ENCODE measurements at regions not wholly inside any gene's neighbourhood (a gene's known extent, or its start where the extent isn't known, plus 50 kb on each side); places are given as distances from the start of the nearest gene placed in this dataset.

DNA sequence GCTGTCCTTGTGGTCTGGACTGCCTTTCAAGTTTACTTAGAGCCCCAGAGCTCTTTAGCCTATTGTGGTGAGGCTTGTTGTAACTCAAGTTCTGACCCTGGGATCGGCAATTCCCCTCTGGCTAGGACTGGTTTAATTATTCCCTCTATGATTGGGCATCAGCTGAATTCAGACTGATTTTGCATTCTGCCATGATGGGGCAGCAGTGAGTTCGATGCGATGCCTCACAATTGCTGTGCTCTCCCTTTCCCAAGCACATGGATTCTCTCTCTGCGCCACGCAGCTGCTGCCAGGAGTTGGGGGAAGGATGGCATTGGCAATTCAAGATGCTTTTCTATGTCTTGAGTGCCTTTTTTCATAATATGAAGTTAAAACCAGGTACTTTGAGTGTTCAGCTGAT is 327.8 kb upstream of the CXorf51B start:
- TF ChIP-seq, protein P1, sequence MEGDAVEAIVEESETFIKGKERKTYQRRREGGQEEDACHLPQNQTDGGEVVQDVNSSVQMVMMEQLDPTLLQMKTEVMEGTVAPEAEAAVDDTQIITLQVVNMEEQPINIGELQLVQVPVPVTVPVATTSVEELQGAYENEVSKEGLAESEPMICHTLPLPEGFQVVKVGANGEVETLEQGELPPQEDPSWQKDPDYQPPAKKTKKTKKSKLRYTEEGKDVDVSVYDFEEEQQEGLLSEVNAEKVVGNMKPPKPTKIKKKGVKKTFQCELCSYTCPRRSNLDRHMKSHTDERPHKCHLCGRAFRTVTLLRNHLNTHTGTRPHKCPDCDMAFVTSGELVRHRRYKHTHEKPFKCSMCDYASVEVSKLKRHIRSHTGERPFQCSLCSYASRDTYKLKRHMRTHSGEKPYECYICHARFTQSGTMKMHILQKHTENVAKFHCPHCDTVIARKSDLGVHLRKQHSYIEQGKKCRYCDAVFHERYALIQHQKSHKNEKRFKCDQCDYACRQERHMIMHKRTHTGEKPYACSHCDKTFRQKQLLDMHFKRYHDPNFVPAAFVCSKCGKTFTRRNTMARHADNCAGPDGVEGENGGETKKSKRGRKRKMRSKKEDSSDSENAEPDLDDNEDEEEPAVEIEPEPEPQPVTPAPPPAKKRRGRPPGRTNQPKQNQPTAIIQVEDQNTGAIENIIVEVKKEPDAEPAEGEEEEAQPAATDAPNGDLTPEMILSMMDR (IDR thresholded peaks at IDR 0.05) = no peak
- TF ChIP-seq ZNF263 (CRISPR knock-in tag; IDR thresholded peaks at IDR 0.05; ENCODE audit: low read depth) = no peak
- no peak for TF ChIP-seq NFYB (CRISPR knock-in tag; conservative IDR thresholded peaks at IDR 0.05; ENCODE audit: low read depth)
- TF ChIP-seq, protein P2, sequence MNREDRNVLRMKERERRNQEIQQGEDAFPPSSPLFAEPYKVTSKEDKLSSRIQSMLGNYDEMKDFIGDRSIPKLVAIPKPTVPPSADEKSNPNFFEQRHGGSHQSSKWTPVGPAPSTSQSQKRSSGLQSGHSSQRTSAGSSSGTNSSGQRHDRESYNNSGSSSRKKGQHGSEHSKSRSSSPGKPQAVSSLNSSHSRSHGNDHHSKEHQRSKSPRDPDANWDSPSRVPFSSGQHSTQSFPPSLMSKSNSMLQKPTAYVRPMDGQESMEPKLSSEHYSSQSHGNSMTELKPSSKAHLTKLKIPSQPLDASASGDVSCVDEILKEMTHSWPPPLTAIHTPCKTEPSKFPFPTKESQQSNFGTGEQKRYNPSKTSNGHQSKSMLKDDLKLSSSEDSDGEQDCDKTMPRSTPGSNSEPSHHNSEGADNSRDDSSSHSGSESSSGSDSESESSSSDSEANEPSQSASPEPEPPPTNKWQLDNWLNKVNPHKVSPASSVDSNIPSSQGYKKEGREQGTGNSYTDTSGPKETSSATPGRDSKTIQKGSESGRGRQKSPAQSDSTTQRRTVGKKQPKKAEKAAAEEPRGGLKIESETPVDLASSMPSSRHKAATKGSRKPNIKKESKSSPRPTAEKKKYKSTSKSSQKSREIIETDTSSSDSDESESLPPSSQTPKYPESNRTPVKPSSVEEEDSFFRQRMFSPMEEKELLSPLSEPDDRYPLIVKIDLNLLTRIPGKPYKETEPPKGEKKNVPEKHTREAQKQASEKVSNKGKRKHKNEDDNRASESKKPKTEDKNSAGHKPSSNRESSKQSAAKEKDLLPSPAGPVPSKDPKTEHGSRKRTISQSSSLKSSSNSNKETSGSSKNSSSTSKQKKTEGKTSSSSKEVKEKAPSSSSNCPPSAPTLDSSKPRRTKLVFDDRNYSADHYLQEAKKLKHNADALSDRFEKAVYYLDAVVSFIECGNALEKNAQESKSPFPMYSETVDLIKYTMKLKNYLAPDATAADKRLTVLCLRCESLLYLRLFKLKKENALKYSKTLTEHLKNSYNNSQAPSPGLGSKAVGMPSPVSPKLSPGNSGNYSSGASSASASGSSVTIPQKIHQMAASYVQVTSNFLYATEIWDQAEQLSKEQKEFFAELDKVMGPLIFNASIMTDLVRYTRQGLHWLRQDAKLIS (CRISPR knock-in tag; IDR thresholded peaks at IDR 0.05; ENCODE audit: borderline replicate concordance) = no peak
- TF ChIP-seq RELA (CRISPR knock-in tag; IDR thresholded peaks at IDR 0.05; ENCODE audit: borderline replicate concordance) = no peak
- TF ChIP-seq, protein P3, sequence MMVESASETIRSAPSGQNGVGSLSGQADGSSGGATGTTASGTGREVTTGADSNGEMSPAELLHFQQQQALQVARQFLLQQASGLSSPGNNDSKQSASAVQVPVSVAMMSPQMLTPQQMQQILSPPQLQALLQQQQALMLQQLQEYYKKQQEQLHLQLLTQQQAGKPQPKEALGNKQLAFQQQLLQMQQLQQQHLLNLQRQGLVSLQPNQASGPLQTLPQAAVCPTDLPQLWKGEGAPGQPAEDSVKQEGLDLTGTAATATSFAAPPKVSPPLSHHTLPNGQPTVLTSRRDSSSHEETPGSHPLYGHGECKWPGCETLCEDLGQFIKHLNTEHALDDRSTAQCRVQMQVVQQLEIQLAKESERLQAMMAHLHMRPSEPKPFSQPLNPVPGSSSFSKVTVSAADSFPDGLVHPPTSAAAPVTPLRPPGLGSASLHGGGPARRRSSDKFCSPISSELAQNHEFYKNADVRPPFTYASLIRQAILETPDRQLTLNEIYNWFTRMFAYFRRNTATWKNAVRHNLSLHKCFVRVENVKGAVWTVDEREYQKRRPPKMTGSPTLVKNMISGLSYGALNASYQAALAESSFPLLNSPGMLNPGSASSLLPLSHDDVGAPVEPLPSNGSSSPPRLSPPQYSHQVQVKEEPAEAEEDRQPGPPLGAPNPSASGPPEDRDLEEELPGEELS (CRISPR knock-in tag; IDR thresholded peaks at IDR 0.05) = no peak
- TF ChIP-seq GABPB1 (CRISPR knock-in tag; IDR thresholded peaks at IDR 0.05) = no peak
- TF ChIP-seq NFATC4 (CRISPR knock-in tag; IDR thresholded peaks at IDR 0.05) = no peak
- TF ChIP-seq, protein P4, sequence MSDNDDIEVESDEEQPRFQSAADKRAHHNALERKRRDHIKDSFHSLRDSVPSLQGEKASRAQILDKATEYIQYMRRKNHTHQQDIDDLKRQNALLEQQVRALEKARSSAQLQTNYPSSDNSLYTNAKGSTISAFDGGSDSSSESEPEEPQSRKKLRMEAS (CRISPR knock-in tag; IDR thresholded peaks at IDR 0.05) = no peak
- no peak for TF ChIP-seq NFE2L1 (CRISPR knock-in tag; IDR thresholded peaks at IDR 0.05)
- TF ChIP-seq, protein P5, sequence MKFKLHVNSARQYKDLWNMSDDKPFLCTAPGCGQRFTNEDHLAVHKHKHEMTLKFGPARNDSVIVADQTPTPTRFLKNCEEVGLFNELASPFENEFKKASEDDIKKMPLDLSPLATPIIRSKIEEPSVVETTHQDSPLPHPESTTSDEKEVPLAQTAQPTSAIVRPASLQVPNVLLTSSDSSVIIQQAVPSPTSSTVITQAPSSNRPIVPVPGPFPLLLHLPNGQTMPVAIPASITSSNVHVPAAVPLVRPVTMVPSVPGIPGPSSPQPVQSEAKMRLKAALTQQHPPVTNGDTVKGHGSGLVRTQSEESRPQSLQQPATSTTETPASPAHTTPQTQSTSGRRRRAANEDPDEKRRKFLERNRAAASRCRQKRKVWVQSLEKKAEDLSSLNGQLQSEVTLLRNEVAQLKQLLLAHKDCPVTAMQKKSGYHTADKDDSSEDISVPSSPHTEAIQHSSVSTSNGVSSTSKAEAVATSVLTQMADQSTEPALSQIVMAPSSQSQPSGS (CRISPR knock-in tag; IDR thresholded peaks at IDR 0.05; ENCODE audit: borderline replicate concordance, low read depth) = no peak
- no peak for TF ChIP-seq ZNF671 (CRISPR knock-in tag; IDR thresholded peaks at IDR 0.05)
- TF ChIP-seq, protein P6, sequence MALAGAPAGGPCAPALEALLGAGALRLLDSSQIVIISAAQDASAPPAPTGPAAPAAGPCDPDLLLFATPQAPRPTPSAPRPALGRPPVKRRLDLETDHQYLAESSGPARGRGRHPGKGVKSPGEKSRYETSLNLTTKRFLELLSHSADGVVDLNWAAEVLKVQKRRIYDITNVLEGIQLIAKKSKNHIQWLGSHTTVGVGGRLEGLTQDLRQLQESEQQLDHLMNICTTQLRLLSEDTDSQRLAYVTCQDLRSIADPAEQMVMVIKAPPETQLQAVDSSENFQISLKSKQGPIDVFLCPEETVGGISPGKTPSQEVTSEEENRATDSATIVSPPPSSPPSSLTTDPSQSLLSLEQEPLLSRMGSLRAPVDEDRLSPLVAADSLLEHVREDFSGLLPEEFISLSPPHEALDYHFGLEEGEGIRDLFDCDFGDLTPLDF (CRISPR knock-in tag; IDR thresholded peaks at IDR 0.05) = no peak
- TF ChIP-seq, protein P7, sequence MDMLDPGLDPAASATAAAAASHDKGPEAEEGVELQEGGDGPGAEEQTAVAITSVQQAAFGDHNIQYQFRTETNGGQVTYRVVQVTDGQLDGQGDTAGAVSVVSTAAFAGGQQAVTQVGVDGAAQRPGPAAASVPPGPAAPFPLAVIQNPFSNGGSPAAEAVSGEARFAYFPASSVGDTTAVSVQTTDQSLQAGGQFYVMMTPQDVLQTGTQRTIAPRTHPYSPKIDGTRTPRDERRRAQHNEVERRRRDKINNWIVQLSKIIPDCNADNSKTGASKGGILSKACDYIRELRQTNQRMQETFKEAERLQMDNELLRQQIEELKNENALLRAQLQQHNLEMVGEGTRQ (CRISPR knock-in tag; IDR thresholded peaks at IDR 0.05) = no peak
